Stomach (tissue), 4 donors: ENCODE measurements at regions not wholly inside any gene's neighbourhood (a gene's known extent, or its start where the extent isn't known, plus 50 kb on each side); places are given as distances from the start of the nearest gene placed in this dataset.

Source experiments
- EP300 ChIP-seq: sonication (generic); formaldehyde crosslinking; IDR thresholded peaks from one replicate; pipeline ENCODE4 v1.6.1; 2017; ENCODE audit warnings: antibody characterized with exemption
- POLR2A ChIP-seq, 4 donors: fragments of 450-650 bp; IDR thresholded peaks; one replicate each; pipeline ENCODE4 v1.6.1; 2016; ENCODE audit warnings: antibody characterized with exemption in 4 of 4, control low read depth in 2 of 4, mild to moderate bottlenecking in 1 of 4, moderate library complexity in 1 of 4
- POLR2AphosphoS5 ChIP-seq, 3 donors: sonication (generic); formaldehyde crosslinking; IDR thresholded peaks; one replicate each; pipeline ENCODE4 v1.6.1; 2016; ENCODE audit warnings: antibody characterized with exemption in 3 of 3
- TF ChIP-seq, protein P1 (sequence below), 7 experiments: fragments of 450-650 bp in 4 of 7; fragments of 200-600 bp in 3 of 7; sonication (generic) in 3 of 7; IDR thresholded peaks; one replicate each; pipeline ENCODE4 v1.5.1; 2016 to 2019; ENCODE audit warnings: antibody characterized with exemption in 7 of 7, control low read depth in 2 of 7, mild to moderate bottlenecking in 1 of 7

DNA sequence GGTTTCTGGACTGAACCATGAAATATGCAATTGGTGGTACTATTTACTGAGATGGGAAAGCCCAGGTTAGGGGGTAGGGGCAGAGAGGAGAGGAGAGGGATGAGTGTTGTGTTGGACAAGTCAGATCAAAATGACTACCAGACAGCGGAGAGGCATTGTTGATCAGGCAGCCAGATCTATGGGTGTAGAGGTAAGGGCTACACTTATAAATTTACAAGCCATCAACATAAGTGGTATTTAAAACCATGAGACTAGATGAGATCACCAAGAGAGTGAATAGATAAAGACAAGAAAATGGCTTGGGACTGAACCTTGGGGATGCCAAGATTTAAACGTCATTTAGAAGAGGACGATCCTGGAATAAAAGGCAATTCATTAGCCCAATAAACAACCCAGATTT is 123.4 kb downstream of the NXPE2 start:
- no peak for TF ChIP-seq POLR2A (IDR thresholded peaks at IDR 0.05)
- TF ChIP-seq, protein P1, sequence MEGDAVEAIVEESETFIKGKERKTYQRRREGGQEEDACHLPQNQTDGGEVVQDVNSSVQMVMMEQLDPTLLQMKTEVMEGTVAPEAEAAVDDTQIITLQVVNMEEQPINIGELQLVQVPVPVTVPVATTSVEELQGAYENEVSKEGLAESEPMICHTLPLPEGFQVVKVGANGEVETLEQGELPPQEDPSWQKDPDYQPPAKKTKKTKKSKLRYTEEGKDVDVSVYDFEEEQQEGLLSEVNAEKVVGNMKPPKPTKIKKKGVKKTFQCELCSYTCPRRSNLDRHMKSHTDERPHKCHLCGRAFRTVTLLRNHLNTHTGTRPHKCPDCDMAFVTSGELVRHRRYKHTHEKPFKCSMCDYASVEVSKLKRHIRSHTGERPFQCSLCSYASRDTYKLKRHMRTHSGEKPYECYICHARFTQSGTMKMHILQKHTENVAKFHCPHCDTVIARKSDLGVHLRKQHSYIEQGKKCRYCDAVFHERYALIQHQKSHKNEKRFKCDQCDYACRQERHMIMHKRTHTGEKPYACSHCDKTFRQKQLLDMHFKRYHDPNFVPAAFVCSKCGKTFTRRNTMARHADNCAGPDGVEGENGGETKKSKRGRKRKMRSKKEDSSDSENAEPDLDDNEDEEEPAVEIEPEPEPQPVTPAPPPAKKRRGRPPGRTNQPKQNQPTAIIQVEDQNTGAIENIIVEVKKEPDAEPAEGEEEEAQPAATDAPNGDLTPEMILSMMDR (IDR thresholded peaks at IDR 0.05) = no peak
- no peak for TF ChIP-seq POLR2AphosphoS5 (IDR thresholded peaks at IDR 0.05)
- no peak for TF ChIP-seq EP300
